ENCODE measurements at regions not wholly inside any gene's neighbourhood (a gene's known extent, or its start where the extent isn't known, plus 50 kb on each side); places are given as distances from the start of the nearest gene placed in this dataset.

DNA sequence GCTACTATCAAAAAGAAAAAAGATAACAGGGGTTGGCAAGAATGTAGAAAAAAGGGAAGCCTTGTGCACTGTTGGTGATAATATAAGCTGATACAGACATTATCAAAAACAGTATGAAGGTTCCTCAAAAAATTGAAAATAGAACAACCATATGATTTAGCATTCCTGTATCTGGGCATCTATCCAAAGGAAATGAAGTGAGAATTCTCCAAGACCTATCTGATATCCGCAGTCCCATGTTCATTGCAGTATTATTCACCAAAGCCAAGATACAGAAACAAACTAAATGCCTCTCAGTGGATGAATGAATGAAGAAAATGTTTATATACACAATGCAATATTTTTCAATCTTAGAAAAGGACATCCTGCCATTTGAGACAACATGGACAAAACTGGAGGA, 1943.3 kb downstream of the MAT2B start:
- TF ChIP-seq, protein P1, sequence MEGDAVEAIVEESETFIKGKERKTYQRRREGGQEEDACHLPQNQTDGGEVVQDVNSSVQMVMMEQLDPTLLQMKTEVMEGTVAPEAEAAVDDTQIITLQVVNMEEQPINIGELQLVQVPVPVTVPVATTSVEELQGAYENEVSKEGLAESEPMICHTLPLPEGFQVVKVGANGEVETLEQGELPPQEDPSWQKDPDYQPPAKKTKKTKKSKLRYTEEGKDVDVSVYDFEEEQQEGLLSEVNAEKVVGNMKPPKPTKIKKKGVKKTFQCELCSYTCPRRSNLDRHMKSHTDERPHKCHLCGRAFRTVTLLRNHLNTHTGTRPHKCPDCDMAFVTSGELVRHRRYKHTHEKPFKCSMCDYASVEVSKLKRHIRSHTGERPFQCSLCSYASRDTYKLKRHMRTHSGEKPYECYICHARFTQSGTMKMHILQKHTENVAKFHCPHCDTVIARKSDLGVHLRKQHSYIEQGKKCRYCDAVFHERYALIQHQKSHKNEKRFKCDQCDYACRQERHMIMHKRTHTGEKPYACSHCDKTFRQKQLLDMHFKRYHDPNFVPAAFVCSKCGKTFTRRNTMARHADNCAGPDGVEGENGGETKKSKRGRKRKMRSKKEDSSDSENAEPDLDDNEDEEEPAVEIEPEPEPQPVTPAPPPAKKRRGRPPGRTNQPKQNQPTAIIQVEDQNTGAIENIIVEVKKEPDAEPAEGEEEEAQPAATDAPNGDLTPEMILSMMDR (IDR thresholded peaks at IDR 0.05): no peak
- peaks cover 2% of the 10 kb centered on the region for H3K27me3 Mint-ChIP-seq (ENCODE audit: low read depth)
- no peak overlapping the region for H3K4me3 Mint-ChIP-seq (ENCODE audit: unreplicated experiment)
- DNase-seq (ENCODE audit: low spot score): no peak
- H3K4me1 Mint-ChIP-seq (ENCODE audit: low read depth): no peaks in the 10 kb centered on the region
- H3K9me3 Mint-ChIP-seq (ENCODE audit: low read depth): peaks cover 9% of the 10 kb centered on the region
- no peak overlapping the region for H3K27ac Mint-ChIP-seq (ENCODE audit: unreplicated experiment)
- no peaks in the 10 kb centered on the region for H3K36me3 Mint-ChIP-seq (ENCODE audit: low read depth)

DNA sequence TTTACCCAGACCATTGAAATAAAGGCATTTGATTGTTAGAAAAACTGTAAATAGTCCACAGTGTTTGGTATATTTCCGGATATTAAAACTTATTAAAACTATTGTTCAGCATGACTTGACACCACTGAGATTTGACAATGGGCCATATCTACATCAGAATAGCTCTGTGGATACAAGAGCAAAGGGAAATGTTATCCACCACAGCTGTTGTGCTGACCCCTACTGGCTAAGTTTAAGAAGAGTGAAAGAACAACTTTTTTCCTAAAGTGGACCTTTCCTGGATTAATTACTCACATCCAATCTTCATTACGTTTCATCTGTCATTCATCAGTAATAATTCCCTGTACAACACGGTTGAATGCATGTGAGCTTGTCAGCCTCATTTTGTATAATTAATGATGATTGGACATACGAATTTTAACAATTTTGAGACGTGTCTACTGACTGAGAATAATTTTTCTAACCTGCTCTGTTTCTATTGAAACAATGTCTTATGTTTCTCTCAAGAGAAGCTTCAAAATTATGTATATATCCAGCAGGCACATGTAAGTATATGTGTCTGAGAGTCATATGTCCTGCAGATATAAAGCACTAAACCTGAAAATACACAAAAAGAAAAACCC, 1952.6 kb downstream of the MAT2B start:
- Mint-ChIP-seq H3K4me3 (ENCODE audit: unreplicated experiment) (no peak overlapping the region), H3K27ac (ENCODE audit: unreplicated experiment) (no peak overlapping the region), H3K27me3 (ENCODE audit: low read depth) (peaks cover 2% of the 10 kb centered on the region), H3K9me3 (ENCODE audit: low read depth) (no peaks in the 10 kb centered on the region), H3K36me3 (ENCODE audit: low read depth) (no peaks in the 10 kb centered on the region), H3K4me1 (ENCODE audit: low read depth) (no peaks in the 10 kb centered on the region)
- TF ChIP-seq, protein P1 (IDR thresholded peaks at IDR 0.05): peak; percentile 74
- DNase-seq (ENCODE audit: low spot score): no peak

GRCh38 chr5:165459232-165459631, 1953.8 kb downstream of the MAT2B start:
- Mint-ChIP-seq H3K4me1 (ENCODE audit: low read depth) (no peaks in the 10 kb centered on the region), H3K27me3 (ENCODE audit: low read depth) (peaks cover 2% of the 10 kb centered on the region), H3K9me3 (ENCODE audit: low read depth) (no peaks in the 10 kb centered on the region), H3K4me3 (ENCODE audit: unreplicated experiment) (no peak overlapping the region), H3K36me3 (ENCODE audit: low read depth) (no peaks in the 10 kb centered on the region), H3K27ac (ENCODE audit: unreplicated experiment) (no peak overlapping the region)
- TF ChIP-seq, protein P1 (IDR thresholded peaks at IDR 0.05): no peak
- no peak for DNase-seq (ENCODE audit: low spot score)

- Mint-ChIP-seq H3K9me3 (ENCODE audit: low read depth) (no peaks in the 10 kb centered on the region), H3K36me3 (ENCODE audit: low read depth) (no peaks in the 10 kb centered on the region), H3K27ac (ENCODE audit: unreplicated experiment) (no peak overlapping the region), H3K4me3 (ENCODE audit: unreplicated experiment) (no peak overlapping the region), H3K27me3 (ENCODE audit: low read depth) (peaks cover 2% of the 10 kb centered on the region), H3K4me1 (ENCODE audit: low read depth) (no peaks in the 10 kb centered on the region)
- TF ChIP-seq, protein P1 (IDR thresholded peaks at IDR 0.05): no peak
- DNase-seq (ENCODE audit: low spot score): no peak
These were observed 1955.5 kb downstream of the MAT2B start for GRCh38 chr5:165460911-165461310.

GRCh38 chr5:165477546-165477945, 1972.1 kb downstream of the MAT2B start:
- Mint-ChIP-seq H3K4me3 (ENCODE audit: unreplicated experiment) (no peak overlapping the region), H3K27ac (ENCODE audit: unreplicated experiment) (no peak overlapping the region), H3K9me3 (ENCODE audit: low read depth) (no peaks in the 10 kb centered on the region), H3K27me3 (ENCODE audit: low read depth) (peaks cover 1% of the 10 kb centered on the region), H3K4me1 (ENCODE audit: low read depth) (no peaks in the 10 kb centered on the region), H3K36me3 (ENCODE audit: low read depth) (no peaks in the 10 kb centered on the region)
- no peak for DNase-seq (ENCODE audit: low spot score)
- TF ChIP-seq, protein P1 (IDR thresholded peaks at IDR 0.05): no peak
